ENCODE measurements at regions not wholly inside any gene's neighbourhood (a gene's known extent, or its start where the extent isn't known, plus 50 kb on each side); places are given as distances from the start of the nearest gene placed in this dataset.

DNA sequence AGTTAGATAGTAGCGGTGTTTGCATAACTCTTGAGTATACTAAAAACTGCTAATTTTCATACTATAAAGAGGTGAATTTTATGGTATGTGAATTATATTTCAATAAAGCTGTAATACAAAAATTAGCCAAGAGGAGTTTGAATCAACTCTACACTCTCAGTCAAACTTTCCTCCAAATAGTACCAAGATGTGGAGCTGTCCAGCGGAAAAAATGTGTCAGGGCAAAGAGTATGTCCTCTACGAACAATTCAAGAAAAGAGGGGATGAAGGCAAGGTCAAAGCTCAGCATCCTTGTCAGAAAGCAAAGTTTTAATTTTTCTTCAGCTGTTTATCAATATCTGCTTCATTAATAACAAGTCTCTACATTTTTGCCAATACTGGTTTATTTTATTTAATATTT, 51.8 kb upstream of the CDC14C start:
- no peak overlapping the region for H3K27ac ChIP-seq
- TF ChIP-seq, protein P1, sequence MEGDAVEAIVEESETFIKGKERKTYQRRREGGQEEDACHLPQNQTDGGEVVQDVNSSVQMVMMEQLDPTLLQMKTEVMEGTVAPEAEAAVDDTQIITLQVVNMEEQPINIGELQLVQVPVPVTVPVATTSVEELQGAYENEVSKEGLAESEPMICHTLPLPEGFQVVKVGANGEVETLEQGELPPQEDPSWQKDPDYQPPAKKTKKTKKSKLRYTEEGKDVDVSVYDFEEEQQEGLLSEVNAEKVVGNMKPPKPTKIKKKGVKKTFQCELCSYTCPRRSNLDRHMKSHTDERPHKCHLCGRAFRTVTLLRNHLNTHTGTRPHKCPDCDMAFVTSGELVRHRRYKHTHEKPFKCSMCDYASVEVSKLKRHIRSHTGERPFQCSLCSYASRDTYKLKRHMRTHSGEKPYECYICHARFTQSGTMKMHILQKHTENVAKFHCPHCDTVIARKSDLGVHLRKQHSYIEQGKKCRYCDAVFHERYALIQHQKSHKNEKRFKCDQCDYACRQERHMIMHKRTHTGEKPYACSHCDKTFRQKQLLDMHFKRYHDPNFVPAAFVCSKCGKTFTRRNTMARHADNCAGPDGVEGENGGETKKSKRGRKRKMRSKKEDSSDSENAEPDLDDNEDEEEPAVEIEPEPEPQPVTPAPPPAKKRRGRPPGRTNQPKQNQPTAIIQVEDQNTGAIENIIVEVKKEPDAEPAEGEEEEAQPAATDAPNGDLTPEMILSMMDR (conservative IDR thresholded peaks at IDR 0.05): no peak
